WI38 (cell line): ENCODE measurements at regions not wholly inside any gene's neighbourhood (a gene's known extent, or its start where the extent isn't known, plus 50 kb on each side); places are given as distances from the start of the nearest gene placed in this dataset.

ENCODE experiments used
- H3K4me3 ChIP-seq: 2 replicates; pipeline ENCODE4 v1.5.1; 2011; ENCODE audit warnings: low read depth, mild to moderate bottlenecking, control low read depth, low read length
- TF ChIP-seq, protein P1 (sequence below): IDR thresholded peaks from 2 replicates; pipeline ENCODE4 v1.5.1; 2012; ENCODE audit warnings: low read depth, mild to moderate bottlenecking, control low read depth, low read length

- TF ChIP-seq, protein P1, sequence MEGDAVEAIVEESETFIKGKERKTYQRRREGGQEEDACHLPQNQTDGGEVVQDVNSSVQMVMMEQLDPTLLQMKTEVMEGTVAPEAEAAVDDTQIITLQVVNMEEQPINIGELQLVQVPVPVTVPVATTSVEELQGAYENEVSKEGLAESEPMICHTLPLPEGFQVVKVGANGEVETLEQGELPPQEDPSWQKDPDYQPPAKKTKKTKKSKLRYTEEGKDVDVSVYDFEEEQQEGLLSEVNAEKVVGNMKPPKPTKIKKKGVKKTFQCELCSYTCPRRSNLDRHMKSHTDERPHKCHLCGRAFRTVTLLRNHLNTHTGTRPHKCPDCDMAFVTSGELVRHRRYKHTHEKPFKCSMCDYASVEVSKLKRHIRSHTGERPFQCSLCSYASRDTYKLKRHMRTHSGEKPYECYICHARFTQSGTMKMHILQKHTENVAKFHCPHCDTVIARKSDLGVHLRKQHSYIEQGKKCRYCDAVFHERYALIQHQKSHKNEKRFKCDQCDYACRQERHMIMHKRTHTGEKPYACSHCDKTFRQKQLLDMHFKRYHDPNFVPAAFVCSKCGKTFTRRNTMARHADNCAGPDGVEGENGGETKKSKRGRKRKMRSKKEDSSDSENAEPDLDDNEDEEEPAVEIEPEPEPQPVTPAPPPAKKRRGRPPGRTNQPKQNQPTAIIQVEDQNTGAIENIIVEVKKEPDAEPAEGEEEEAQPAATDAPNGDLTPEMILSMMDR: no peak
- no peak overlapping the region for H3K4me3 ChIP-seq
Observed at GRCh38 chr6:163729127-163729872, 314.8 kb downstream of the QKI start.

- TF ChIP-seq, protein P1: no peak
- H3K4me3 ChIP-seq: no peak overlapping the region
Observed at GRCh38 chr6:163728442-163729126, 314.1 kb downstream of the QKI start.

DNA sequence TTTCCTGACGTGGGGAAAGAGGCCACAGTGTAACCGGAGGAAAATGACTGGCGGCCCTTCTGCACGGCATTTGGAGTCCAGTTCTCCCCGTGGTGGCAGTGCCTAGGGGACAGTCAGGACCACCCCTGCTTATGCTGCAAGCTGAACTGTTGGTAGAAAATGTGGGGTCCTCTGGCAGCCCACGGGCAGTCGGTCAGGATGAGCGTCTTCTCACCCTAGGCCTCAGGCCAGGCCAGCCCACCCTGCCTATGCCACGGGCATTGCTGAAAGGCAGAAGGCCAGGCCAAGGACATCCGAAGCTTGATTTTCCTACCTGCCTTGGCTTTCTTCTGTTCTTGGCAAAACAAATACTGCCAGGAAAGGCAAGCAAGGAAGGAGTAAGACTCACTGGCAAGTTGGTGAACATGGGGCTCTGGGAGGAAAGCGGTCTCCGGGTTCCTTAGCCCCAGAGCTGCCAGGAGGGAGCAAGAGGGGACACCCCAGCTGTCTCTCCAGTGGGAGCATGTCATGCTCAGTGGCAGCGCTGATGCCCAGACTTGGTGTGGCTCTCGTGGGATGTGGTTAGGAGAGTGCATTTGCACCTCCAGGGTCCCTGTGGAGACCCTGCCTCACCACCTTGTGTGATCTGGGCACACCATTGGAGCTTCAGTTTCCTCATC lies 311.6 kb downstream of the QKI start:
- TF ChIP-seq, protein P1: no peak
- H3K4me3 ChIP-seq: no peak overlapping the region

- no peak overlapping the region for H3K4me3 ChIP-seq
- TF ChIP-seq, protein P1: no peak
Observed at GRCh38 chr6:163725008-163725941, 310.8 kb downstream of the QKI start.

DNA sequence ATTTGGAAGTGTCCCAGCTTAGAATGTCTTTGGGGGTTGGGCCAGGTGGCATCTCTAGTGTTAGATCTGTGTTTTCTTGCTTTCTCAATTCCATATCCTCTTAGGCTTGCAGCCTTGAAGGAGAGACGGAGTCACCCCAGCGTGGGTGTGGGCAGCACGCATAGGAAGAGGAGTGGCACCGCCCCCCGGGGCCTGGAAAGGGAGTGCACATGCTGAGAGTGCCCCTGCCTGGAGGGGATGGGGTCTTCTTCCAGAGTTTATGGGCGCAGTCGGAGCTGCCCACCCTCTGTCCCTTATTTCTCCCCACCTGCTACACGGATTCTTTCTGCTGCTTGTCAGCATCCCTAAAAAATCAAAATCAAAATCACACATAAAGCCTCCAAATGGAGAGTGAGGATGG lies 309.7 kb downstream of the QKI start:
- TF ChIP-seq, protein P1: no peak
- H3K4me3 ChIP-seq: no peak overlapping the region

GRCh38 chr6:163723759-163724158 lies 309.2 kb downstream of the QKI start:
- TF ChIP-seq, protein P1: no peak
- no peak overlapping the region for H3K4me3 ChIP-seq
